Keratinocyte (primary cell): ENCODE measurements at regions not wholly inside any gene's neighbourhood (a gene's known extent, or its start where the extent isn't known, plus 50 kb on each side); places are given as distances from the start of the nearest gene placed in this dataset.

Experiments
- DNase-seq: peaks from one replicate; pipeline ENCODE4 v3.0.0-alpha.2; 2011; ENCODE audit warnings: low read depth, missing footprints, low spot score
- FAIRE-seq: peaks from 2 replicates; lab custom pipeline; 2011; peaks lifted over from hg19 to GRCh38; lab: Jason Lieb, UNC
- H2AFZ ChIP-seq: 2 replicates; pipeline ENCODE4 v1.6.0; 2012; ENCODE audit warnings: low read length, control low read depth, inconsistent platforms; ENCODE audit not compliant: control insufficient read depth
- H3K27ac ChIP-seq: 2 replicates; pipeline ENCODE4 v1.5.1; 2011; ENCODE audit warnings: low read length; ENCODE audit not compliant: control insufficient read depth, insufficient read depth
- H3K27me3 ChIP-seq: 3 replicates; pipeline ENCODE4 v1.6.0; 2011; ENCODE audit warnings: low read length; ENCODE audit not compliant: control insufficient read depth, insufficient read depth; ENCODE audit errors: extremely low read depth
- H3K36me3 ChIP-seq, 2 experiments: 2 replicates in 1 of 2; 3 replicates in 1 of 2; pipeline ENCODE4 v1.5.1; 2011; ENCODE audit warnings: low read length in 2 of 2, mild to moderate bottlenecking in 1 of 2; ENCODE audit not compliant: control insufficient read depth in 2 of 2, insufficient read depth in 2 of 2; ENCODE audit errors: extremely low read depth in 1 of 2
- H3K4me1 ChIP-seq: 3 replicates; pipeline ENCODE4 v1.5.1; 2011; ENCODE audit warnings: low read length; ENCODE audit not compliant: control insufficient read depth, insufficient read depth; ENCODE audit errors: extremely low read depth
- H3K4me2 ChIP-seq: 3 replicates; pipeline ENCODE4 v1.6.0; 2011; ENCODE audit warnings: low read depth, low read length; ENCODE audit not compliant: control insufficient read depth, insufficient read depth; ENCODE audit errors: extremely low read depth
- H3K4me3 ChIP-seq, 3 experiments: fragments of 200-600 bp in 1 of 3; sonication (generic) in 1 of 3; 2 replicates in 2 of 3; 3 replicates in 1 of 3; pipeline ENCODE4 v1.5.1; 2011 to 2016; ENCODE audit warnings: low read length in 3 of 3, mild to moderate bottlenecking in 3 of 3, control low read depth in 2 of 3, inconsistent platforms in 1 of 3, low read depth in 1 of 3, mixed read lengths in 1 of 3, mixed run types in 1 of 3, moderate library complexity in 1 of 3; ENCODE audit not compliant: control insufficient read depth in 2 of 3, insufficient read depth in 2 of 3; ENCODE audit errors: extremely low read depth in 1 of 3
- H3K79me2 ChIP-seq: 2 replicates; pipeline ENCODE4 v1.6.0; 2012; ENCODE audit warnings: low read length; ENCODE audit not compliant: control insufficient read depth, insufficient read depth
- H3K9ac ChIP-seq: 3 replicates; pipeline ENCODE4 v1.6.0; 2011; ENCODE audit warnings: low read length; ENCODE audit not compliant: control insufficient read depth, insufficient read depth; ENCODE audit errors: extremely low read depth
- H3K9me1 ChIP-seq: 3 replicates; pipeline ENCODE4 v1.6.0; 2011; ENCODE audit warnings: low read length; ENCODE audit not compliant: control insufficient read depth, insufficient read depth; ENCODE audit errors: extremely low read depth
- H3K9me3 ChIP-seq: 2 replicates; pipeline ENCODE4 v1.5.1; 2012; ENCODE audit warnings: low read depth, low read length; ENCODE audit not compliant: control insufficient read depth
- H4K20me1 ChIP-seq: 3 replicates; pipeline ENCODE4 v1.6.0; 2011; ENCODE audit warnings: low read length; ENCODE audit not compliant: control insufficient read depth, insufficient read depth; ENCODE audit errors: extremely low read depth
- CTCF ChIP-seq, 3 experiments: IDR thresholded peaks in 1 of 3; conservative IDR thresholded peaks in 1 of 3; optimal IDR thresholded peaks in 1 of 3; 2 replicates in 2 of 3; 3 replicates in 1 of 3; pipeline versions ENCODE3 to v1.5.1; 2011; ENCODE audit warnings: low read length in 3 of 3, mild to moderate bottlenecking in 3 of 3, moderate library complexity in 2 of 3, control low read depth in 1 of 3, inconsistent platforms in 1 of 3; ENCODE audit not compliant: insufficient read depth in 2 of 3; ENCODE audit errors: extremely low read depth in 1 of 3
- EZH2 ChIP-seq: IDR thresholded peaks from one replicate; pipeline ENCODE4 v1.6.1; 2012; ENCODE audit warnings: inconsistent platforms, mild to moderate bottlenecking, low read length, moderate library complexity
- dilution Hi-C: fragments of 300-500 bp; cut with MboI; formaldehyde crosslinking; loops from one replicate; pipeline ENCODE4 v1.7.0; 2020; ENCODE audit warnings: low sequenced_read_pairs; ENCODE audit not compliant: extremely low pct_ligation_motif_present

GRCh38 chr12:19654650-19655376 is 215.5 kb downstream of the AEBP2 start:
- no peaks in the 10 kb centered on the region for H3K4me1 ChIP-seq
- H3K9ac ChIP-seq = no peak overlapping the region
- no peaks in the 10 kb centered on the region for H3K27me3 ChIP-seq
- H4K20me1 ChIP-seq = no peaks in the 10 kb centered on the region
- FAIRE-seq = no peak
- no peak overlapping the region for H2AFZ ChIP-seq
- H3K36me3 ChIP-seq = no peaks in the 10 kb centered on the region
- no peak overlapping the region for H3K4me3 ChIP-seq
- H3K27ac ChIP-seq = no peak overlapping the region
- dilution Hi-C loops = no loop called here
- no peak for DNase-seq
- H3K9me1 ChIP-seq = no peaks in the 10 kb centered on the region
- H3K79me2 ChIP-seq = no peaks in the 10 kb centered on the region
- no peaks in the 10 kb centered on the region for H3K9me3 ChIP-seq
- no peak overlapping the region for H3K4me2 ChIP-seq
- TF ChIP-seq CTCF (optimal IDR thresholded peaks at IDR 0.05 in 1 of 3, IDR thresholded peaks at IDR 0.05 in 1 of 3, conservative IDR thresholded peaks at IDR 0.05 in 1 of 3; ENCODE audit: extremely low read depth in 1 of 3, insufficient read depth in 2 of 3, low read length in 3 of 3) (no peak), EZH2 (no peak)

GRCh38 chr12:19657118-19657731 is 217.9 kb downstream of the AEBP2 start:
- H3K9me3 ChIP-seq = no peaks in the 10 kb centered on the region
- H3K4me2 ChIP-seq = no peak overlapping the region
- H3K4me1 ChIP-seq = no peaks in the 10 kb centered on the region
- no peaks in the 10 kb centered on the region for H3K27me3 ChIP-seq
- FAIRE-seq = no peak
- H2AFZ ChIP-seq = no peak overlapping the region
- H3K9ac ChIP-seq = no peak overlapping the region
- dilution Hi-C loops = no loop called here
- H3K9me1 ChIP-seq = no peaks in the 10 kb centered on the region
- no peaks in the 10 kb centered on the region for H3K79me2 ChIP-seq
- TF ChIP-seq CTCF (optimal IDR thresholded peaks at IDR 0.05 in 1 of 3, IDR thresholded peaks at IDR 0.05 in 1 of 3, conservative IDR thresholded peaks at IDR 0.05 in 1 of 3; ENCODE audit: extremely low read depth in 1 of 3, insufficient read depth in 2 of 3, low read length in 3 of 3) (no peak), EZH2 (no peak)
- DNase-seq = no peak
- H3K4me3 ChIP-seq = no peak overlapping the region
- H3K27ac ChIP-seq = no peak overlapping the region
- H3K36me3 ChIP-seq = no peaks in the 10 kb centered on the region
- no peaks in the 10 kb centered on the region for H4K20me1 ChIP-seq
